COLO668 (cell line): ENCODE measurements at regions not wholly inside any gene's neighbourhood (a gene's known extent, or its start where the extent isn't known, plus 50 kb on each side); places are given as distances from the start of the nearest gene placed in this dataset.
"Not testable (repeated sequence)": the region's sequence is repeated elsewhere in the genome, so short reads cannot be mapped to it uniquely, and the experiment has no call there.

Experiments used
- DNase-seq: peaks from one replicate; lab custom pipeline; 2025; ENCODE audit not compliant: unreplicated experiment; lab: John Stamatoyannopoulos, UW

GRCh38 chr2:95764966-95765365 lies 173.2 kb downstream of the TRIM43 start:
- DNase-seq, result not testable (repeated sequence)

GRCh38 chr2:95765925-95766910 lies 174.4 kb downstream of the TRIM43 start:
- not testable (repeated sequence) for DNase-seq

GRCh38 chr2:95767531-95767930 lies 175.7 kb downstream of the TRIM43 start:
- not testable (repeated sequence) for DNase-seq

- DNase-seq, result not testable (repeated sequence)
These were observed 176.1 kb downstream of the TRIM43 start for GRCh38 chr2:95767950-95768349.

- not testable (repeated sequence) for DNase-seq
These were observed 177.5 kb downstream of the TRIM43 start for GRCh38 chr2:95769256-95769655.

GRCh38 chr2:95770726-95771125 lies 178.9 kb downstream of the TRIM43 start:
- DNase-seq, result not testable (repeated sequence)

GRCh38 chr2:95774322-95775192 lies 182.8 kb downstream of the TRIM43 start:
- not testable (repeated sequence) for DNase-seq

- not testable (repeated sequence) for DNase-seq
These were observed 183.4 kb downstream of the TRIM43 start for GRCh38 chr2:95775193-95775531.
